Fibroblast of the aortic adventitia (primary cell): ENCODE measurements at regions not wholly inside any gene's neighbourhood (a gene's known extent, or its start where the extent isn't known, plus 50 kb on each side); places are given as distances from the start of the nearest gene placed in this dataset.

ENCODE experiments used
- DNase-seq: peaks from one replicate; pipeline ENCODE4 v3.0.0-alpha.2; 2010; ENCODE audit warnings: low read depth
- H3K4me3 ChIP-seq: 2 replicates; pipeline ENCODE4 v1.5.1; 2011; ENCODE audit warnings: low read depth, mild to moderate bottlenecking, control low read depth, low read length, moderate library complexity
- CTCF ChIP-seq: IDR thresholded peaks from 2 replicates; pipeline ENCODE4 v1.5.1; 2011; ENCODE audit warnings: mild to moderate bottlenecking, low read length, control low read depth, inconsistent platforms; ENCODE audit not compliant: insufficient read depth

GRCh38 chr1:60950224-60951063 lies 131.9 kb upstream of the NFIA start:
- TF ChIP-seq CTCF: no peak
- no peak for DNase-seq

GRCh38 chr1:60949826-60950197 lies 132.5 kb upstream of the NFIA start:
- no peak for TF ChIP-seq CTCF
- no peak overlapping the region for H3K4me3 ChIP-seq
- DNase-seq: no peak

More at GRCh38 chr1:60950224-60951063, 131.9 kb upstream of the NFIA start:
- no peak overlapping the region for H3K4me3 ChIP-seq

DNA sequence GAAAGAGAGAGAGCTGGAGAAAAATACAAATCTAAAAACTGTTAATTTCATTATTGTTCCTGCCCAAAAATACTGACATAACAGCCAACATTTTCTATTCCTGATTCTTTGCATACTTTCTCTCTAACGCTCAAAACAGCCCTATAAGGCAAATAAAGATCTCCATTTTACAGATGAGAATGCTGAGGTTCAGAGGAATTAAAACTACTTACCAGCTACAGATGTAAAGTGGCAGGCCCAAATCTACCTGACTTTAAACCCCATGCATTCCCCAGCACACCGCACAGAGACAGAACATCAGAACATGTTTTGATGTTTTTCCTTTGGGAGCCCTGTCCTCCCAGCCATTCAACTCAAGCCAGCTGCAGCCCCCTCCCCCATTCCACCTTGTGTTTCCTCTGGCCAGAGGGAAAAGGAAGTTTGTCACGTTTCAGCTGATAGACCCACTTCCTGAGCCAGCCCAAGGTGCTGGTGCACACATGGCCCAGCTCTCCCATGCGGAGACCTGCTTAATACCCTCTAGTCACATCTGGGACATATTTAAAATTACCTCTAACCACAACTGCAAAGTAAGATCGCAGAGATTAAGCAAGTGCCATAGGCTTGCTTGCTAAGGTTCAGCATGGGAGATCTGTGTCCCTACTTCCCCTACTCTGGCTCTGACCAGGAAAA lies 133.1 kb upstream of the NFIA start:
- TF ChIP-seq CTCF: no peak
- no peak overlapping the region for H3K4me3 ChIP-seq
- DNase-seq: no peak

DNA sequence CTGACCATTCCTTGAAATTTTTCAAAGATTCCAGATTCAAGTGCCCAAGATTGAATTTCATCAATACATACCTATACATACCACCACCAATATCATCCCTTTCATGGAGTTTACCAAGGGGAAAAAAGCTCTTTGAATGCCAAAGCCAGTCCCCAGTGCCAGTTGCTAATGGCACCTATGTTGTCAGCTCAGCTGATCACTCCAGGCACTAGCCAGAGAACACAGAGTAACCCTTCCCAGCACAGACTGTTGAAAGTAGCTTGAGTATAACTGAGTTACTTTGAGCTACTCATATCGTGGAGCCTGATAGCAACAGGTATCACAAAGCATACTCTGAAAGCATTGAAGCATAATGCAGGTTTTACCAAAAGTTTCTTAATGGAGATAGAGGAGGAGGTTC lies 133.9 kb upstream of the NFIA start:
- DNase-seq: no peak
- no peak for TF ChIP-seq CTCF
- H3K4me3 ChIP-seq: no peak overlapping the region

- no peak for TF ChIP-seq CTCF
- DNase-seq: no peak
- no peak overlapping the region for H3K4me3 ChIP-seq
These were observed 135.0 kb upstream of the NFIA start for GRCh38 chr1:60947367-60947766.

- TF ChIP-seq CTCF: no peak
- no peak overlapping the region for H3K4me3 ChIP-seq
- DNase-seq: no peak
These were observed 139.3 kb upstream of the NFIA start for GRCh38 chr1:60942896-60943638.
